GM21786 (cell line): ENCODE measurements at regions not wholly inside any gene's neighbourhood (a gene's known extent, or its start where the extent isn't known, plus 50 kb on each side); places are given as distances from the start of the nearest gene placed in this dataset.

Experiments used
- ATAC-seq: cut with Tn5 transposase; IDR thresholded peaks from one replicate; pipeline ENCODE4 v1.9.1; 2021; ENCODE audit not compliant: unreplicated experiment

DNA sequence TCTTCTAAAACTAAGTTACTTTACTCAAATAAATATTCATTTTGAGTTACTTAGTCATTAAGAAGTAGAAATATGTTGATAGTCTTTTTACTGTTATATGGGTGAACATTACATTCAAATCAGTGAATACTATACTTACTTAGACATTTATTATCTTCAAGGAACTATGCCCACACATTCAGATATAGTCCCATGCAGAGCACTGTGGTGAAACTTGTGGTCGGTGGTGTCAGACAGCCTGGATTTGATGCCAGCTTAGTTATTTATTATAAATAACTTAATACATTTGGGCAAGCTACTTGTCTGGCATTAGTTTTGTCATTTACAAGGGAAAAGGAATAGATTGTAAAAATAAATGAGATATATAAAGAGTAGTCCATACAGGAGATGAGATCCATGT lies 149.5 kb downstream of the RAP2B start:
- ATAC-seq: no peak

DNA sequence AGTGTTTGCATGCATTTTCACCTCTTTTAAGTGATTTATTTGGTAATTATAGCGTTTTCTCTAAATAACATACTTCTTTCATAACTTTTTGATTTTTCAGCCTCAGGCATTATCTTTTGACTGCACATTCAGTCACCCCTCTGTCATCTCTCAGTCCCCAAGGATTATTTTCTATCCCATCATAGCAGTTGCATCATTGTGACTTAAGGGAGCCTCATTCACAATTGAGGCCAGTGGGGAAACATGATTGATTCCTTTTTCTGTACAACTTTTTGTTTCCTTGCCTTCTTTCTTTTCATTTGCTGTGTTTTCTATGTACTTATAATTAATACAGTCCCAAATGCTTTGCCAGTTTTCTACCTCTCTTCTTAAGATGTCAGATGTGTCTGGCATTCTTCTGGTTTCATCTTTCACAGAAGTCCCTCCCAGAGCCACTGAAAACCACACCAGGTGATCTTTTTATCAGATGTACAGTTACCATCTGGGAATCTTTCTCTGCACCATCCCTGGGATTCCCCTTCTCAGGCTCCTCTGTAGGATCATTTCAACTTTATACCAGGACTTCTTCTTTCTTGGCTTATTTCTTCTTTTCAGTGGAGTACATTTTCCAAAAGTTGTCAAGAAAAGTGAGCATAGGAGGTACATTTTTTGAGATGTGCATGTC lies 151.4 kb downstream of the RAP2B start:
- ATAC-seq: no peak

DNA sequence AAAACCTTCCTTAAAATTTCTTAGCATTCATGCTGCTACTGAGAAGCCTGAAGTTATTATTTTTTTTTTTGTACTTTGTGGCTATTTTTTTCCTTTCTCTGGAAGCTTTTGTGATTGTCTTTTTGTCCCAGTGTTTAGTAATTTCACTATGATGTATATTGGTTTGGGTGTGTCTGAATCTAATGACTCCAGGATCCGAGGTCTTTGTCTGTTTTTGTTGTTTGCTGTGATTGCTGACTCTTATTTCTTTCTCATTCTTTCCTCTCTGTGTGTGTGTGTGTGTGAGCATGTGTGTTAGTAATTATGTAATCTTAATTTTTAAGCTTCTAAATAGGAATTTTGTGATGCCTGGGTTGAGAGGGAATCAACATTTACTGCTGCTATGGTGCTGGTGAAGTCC lies 152.0 kb downstream of the RAP2B start:
- no peak for ATAC-seq

DNA sequence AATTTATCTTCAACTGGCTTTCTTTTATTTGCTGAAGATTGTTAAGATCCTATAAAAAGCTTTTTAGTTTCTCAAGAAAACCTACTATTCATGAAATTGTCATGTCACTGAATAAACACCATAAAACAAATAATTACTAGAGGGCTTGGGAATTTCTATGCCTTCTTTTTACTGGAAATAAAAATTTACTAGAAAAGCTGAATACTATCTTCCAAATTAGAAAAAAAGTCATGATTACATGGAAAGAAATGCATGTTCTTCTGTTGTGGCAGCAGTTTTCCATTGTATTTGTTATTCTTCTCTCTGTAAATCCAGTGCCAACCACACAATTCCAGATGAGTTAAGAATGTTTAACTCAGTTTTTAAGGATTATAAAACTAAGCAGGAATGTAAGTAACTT lies 153.8 kb downstream of the RAP2B start:
- ATAC-seq: no peak

DNA sequence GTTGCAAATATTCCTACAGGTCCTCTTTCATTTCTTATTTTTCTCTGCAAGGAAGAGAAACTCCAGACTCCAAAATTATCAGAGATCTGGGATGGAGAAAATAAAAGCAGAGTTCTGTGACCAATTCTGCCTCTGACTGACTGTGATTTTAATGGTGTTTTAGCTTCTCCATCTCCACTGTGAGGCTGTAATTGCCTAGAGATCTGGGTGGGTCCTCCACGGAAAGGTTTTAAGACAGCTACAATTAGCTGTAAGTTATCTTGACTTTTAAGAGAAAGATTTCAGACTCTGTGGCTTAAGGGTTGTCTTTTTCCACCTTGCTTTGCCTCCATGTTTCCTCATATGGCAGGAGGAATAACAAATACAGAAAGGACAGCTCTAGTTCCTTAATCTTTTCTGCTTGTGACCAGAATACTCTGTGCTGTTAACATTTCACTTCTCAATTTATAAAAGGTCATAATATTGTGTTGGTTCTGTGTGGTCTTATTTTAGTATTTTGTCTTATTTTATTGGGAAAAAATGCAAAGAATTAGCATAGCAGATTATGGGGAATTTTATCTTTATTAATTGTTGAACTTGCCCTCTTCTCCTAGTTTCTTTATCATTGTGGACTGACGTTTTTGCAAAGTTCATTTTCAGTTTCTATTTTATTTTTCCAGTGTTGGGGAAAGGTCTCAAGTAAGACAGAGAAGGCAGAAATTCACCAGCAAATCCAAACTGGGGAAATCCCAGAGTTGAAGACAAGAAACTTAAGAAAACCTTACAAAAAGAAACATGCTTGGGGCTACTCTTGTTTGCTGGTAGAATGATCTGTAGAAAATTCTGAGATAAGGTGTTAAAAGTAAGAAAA lies 157.9 kb downstream of the RAP2B start:
- ATAC-seq: no peak

DNA sequence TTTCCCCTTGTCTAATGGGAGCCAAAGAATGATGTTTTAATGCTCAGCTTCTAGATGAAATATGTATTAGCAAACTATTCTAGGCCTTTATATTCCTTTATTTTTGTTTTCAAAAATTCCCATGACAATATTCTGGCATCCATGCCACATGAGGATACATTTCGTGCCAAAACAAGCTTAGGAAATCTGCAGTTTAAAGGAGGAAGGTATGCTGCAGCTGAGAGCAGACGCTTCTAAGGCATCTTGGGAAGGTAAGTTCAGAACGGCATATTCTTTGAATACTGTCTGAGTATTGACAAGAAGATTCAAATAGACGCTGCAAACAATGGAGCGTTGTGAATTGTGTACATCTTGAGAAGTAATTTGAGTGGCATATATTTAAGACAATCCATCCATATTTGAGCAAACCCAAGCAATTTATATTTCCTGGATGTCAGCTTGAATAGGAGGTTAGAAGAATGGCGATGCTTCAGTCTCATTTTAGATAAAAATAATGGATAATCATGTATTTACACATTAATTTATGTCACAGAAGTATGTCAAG lies 158.6 kb downstream of the RAP2B start:
- ATAC-seq: no peak

DNA sequence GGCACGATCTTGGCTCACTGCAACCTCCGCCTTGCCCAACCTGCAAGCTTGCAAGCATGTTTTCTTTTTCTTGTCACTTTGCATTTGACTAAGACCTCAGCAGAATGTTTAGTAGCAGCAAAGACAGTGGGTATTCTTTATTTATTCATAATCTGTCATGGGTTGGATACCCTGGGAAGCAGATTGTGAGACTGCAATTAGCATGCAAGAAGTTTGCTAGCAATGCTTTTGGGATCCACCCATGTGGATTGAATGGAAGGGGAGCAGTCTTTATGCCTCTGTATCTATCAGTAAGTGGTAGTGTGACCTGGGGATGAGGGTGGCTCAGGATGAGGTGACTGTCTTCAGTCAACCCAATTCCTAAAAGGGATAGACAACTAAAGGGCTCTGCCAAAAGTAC lies 166.7 kb downstream of the RAP2B start:
- ATAC-seq: no peak

DNA sequence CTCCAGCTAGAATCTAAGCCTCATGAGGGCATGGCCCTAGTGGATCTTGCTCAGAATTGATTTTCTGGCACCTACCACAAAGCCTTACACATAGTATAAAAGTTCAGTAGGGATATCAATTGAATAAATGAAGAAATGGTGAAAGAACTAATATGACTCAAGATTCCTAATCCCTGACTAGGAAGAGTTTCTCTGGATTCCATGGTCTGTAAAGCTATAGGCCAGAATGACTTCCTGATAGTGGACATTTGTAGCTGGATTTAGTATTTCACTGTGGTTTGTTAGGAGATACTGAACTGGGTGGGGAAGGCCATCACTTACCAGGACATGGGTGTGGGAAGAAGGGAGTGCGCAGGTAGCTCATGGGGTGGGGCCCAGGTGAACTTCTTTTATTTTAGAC lies 168.9 kb downstream of the RAP2B start:
- no peak for ATAC-seq

DNA sequence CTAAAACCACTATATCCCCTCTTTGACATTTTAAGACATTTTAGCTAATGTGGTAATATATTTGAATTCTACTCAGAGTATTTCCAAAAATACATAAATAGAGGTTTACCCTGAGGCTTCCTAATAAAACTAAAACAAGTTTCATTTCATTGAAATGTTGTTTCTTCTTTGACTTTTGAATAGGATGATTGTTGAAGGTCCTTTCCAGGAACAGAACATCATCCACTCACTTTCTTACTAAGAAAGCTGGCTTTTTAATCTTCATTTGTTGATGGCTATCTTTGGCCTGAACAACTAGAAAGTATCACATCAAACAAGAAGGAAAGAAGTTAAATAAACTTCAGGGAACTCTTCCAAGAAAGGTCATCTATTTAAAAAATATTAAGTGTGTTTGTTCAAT lies 169.7 kb downstream of the RAP2B start:
- no peak for ATAC-seq

DNA sequence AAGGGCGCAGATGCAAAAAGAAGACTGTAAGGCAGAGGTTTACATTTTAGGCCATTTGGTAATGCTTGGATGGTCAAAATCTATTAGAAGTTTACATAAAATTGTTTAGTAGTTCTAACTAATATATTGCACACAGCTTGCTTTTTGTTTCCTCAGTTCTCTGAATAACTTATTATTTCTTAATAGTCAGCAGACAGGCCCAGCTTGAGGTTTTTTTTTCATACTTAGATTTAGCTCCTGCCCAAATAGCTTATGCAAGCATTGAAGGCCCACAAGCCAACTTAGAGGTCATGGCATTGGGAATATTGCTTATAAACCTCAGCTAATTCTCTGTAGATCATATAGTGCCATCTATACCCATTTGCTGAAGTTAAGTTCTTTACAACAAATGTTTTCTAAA lies 172.5 kb downstream of the RAP2B start:
- ATAC-seq: no peak

DNA sequence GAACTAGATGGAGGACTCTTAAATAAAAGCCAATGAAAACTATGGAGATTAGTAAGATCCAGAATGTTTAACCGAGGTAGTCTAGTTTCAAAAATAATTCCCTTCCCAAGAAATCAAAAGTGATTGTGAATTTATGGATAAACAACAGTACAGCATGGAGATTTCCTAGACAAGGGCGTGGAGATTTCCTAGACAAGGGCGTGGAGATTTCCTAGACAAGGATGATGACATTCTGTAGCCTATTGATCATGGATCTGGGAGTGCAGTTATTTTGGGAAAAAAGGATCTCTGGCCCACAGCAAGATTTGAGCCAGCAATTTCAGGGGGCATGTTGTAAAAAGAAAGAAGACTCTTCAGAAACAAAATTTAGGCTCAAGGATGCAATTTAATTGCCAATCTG lies 175.3 kb downstream of the RAP2B start:
- no peak for ATAC-seq

DNA sequence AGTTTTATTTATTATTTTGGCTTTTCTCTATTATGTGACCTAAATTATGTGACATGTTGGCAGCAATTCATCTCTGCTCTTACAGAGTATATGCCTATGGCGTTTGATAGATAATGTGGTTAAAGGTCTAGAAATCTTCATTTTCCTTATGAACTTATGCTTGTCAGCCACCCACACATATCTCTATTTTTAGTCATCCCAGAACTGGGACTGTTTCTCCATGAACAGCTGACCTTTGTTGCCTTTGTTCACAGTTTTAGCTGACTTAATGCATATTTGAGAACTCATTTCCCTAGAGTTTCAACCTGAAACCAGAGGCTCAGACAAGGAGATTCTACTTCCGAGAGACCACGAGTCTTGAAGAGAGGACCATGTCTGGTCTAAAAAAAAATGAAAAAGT lies 176.5 kb downstream of the RAP2B start:
- no peak for ATAC-seq

DNA sequence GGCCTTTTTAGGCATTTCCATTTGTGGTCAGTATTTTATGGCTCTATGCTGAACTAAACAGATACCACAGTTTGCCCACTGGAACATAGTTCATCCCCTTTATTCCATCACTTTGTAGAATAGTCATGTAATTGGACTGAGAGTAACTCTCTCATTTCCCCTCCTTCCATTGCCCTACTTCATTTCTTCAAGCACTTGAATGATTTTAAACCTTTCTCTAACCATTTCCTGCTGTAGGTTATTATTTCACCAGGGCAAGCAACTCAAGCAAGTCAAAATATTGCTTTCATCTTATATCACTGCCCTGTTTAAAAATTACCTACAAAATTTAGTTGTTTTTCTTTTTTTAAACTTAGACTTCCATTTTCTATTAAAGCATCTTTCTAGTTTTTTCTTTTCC lies 177.0 kb downstream of the RAP2B start:
- no peak for ATAC-seq

DNA sequence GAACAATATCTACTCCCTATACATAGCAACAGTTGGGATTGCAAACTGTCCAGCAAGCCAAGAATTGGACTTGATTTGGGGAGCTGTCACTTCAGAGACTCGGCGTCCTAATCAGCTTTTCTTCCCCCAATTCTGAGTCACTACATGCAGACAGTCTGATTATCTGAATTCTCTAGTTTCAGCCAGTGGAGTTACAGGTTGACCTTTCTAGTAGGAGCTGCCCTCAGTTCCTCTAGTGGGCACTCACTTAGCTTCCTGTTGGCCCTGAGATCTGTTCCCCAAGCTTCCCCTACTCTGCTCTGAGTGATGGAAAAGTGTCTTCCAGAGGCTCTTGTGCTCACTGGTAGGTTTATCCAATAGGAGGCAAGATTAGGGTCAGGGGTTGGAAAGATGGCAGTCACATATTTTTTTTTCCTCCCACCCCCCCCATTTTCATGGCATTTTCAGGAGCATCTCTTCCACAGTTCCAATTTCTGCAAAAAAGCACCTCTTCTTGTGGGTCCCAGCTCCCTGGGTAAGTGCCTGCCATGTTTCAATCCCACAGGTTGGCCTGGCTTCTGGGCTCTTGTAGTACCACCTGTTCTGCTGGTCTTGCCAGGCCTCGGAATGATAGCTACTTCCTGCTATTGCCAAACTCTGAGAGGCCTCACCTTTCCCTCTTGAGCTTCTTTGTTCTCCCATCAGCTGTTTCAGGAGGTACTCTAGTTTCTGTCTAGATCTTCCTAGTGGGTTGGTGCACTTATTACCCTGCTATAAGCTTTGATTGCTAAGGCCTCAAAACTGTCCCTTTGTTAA lies 182.2 kb downstream of the RAP2B start:
- no peak for ATAC-seq

DNA sequence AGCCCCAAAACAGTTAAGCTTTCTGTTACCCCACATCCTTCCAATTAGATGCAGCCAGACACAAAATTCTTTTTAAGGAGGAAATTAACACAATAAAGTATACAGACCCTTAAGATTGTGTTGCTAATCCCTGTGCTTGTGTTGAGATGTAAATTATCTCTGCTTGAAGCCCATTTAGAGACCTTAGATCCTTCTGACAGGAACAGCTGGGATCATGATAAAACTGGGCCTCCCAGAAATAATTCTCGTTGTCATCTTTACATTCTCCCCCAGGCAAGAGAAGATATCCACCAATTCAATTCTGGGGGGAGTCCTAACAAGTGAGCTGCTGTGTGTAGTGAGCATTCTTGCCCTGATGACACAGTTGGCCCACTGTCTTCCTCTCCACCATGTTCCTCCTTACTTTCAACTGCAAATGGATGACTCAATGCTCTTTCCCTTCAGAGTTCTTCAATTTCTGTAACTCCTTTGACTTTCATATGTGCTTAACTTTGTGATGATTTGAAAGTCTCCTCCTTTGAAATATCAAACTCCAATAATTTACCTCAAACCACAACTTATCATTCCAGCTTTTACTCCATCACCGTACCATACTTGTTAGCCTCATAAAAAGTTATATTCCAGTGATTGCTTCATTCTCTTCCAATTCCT lies 186.6 kb downstream of the RAP2B start:
- ATAC-seq: no peak

DNA sequence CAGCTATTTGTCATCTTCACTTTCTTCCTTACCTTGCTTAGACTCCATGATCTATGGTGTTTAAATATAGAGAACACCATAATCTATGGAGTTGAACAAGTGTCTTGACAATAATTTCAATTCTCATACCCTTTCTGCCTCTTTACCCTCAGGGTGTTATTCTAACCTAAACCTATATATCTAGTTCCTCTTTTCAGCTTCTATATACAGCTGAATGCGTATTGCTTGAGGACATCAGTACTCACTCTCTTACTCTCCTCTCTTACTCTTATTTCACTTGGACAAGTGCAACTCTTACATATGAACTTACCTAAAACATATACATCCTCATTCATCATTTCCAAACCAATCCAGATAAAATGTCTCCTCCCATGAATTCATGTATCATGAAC lies 187.1 kb downstream of the RAP2B start:
- ATAC-seq: peak; percentile 92

DNA sequence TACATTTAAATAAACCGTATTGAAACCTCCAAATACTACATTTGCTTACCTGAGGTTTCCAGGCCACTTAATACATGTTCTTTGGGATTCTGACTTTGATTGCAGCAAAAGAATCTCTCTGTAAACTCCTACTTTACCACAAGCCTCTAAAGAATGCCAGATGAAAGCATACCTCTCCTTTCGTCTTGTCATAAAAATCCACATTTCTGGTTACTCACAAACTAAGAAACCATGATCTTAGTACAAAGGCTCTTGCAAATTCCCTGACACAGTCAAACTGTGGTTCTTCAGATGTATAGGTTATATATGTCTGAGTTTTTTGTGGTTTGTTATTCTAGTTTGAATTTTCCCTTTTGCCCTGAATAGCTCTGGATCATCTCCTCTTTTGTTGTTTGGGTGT lies 188.4 kb downstream of the RAP2B start:
- no peak for ATAC-seq

DNA sequence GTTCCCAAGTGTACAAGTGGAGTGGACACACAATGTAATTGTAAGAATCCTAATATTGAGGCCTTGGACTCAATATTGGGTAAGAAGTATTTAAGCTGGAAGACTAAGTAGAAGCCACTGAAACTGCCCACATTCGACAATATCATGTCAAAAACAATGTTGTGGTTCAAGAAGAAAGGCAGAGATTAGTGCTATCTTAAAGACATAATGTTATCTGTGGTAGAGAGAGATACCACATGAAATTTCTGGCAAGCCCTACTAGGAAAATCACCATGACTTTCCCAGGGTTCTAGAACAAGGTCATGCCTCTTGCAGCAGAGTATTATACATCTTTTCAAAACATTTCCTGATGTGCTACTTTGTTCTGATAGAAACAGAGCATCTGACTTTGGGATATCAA lies 192.6 kb downstream of the RAP2B start:
- no peak for ATAC-seq

DNA sequence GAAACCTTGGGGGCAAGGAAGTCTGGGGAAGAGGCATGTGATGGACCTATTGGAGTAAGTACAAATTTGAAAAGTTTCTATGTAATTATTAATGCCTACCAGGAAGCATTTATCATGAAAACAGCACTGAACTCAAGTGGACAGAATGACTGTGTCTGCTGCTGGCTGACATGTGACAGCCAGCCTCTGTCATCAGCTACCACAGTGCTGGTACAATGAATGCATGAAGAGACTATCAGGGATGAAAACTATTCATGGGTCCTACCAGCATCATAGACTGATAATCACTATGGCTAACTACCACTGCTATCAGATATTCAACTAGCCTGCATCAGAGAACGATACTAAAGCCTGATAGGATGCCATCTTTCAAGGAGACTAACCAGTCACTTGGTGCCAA lies 193.5 kb downstream of the RAP2B start:
- ATAC-seq: no peak

DNA sequence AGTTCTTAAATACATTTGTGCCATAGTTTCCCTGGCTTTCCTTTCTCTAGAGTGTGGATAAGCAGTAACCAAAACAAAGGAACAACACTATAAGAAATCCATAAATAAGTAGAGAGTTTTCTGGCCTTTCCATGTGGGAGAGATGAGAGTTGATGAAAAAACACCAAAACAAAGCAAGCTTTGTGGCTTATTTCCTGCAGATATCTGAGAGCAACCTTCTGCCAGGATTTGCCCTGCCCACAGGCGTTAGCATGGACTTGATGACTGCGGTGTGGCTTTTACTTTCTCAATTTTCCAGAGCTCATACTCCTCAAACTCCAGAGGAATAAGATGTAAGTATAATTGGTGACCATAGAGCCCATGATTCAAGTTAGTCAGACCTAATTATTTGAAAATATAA lies 194.9 kb downstream of the RAP2B start:
- no peak for ATAC-seq

DNA sequence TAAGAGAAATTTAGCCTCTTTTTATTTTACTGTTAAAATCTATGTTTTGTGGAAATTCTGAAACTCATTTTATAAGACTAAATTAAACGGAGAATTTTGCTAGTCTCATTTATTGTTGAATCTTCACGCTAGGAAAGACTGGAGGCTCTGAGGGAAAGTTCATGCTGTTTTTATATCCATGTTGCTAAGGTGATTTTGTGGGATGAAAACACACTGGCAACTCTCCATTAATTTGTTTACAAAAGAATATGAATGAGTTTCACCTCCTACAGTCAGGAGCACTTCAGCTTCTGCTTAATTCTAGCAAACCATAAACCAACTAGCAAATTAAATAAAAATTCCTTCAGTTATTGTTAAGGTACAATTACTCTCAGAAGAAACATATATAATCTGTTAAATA lies 195.4 kb downstream of the RAP2B start:
- no peak for ATAC-seq
